ENCODE measurements at regions not wholly inside any gene's neighbourhood (a gene's known extent, or its start where the extent isn't known, plus 50 kb on each side); places are given as distances from the start of the nearest gene placed in this dataset.

DNA sequence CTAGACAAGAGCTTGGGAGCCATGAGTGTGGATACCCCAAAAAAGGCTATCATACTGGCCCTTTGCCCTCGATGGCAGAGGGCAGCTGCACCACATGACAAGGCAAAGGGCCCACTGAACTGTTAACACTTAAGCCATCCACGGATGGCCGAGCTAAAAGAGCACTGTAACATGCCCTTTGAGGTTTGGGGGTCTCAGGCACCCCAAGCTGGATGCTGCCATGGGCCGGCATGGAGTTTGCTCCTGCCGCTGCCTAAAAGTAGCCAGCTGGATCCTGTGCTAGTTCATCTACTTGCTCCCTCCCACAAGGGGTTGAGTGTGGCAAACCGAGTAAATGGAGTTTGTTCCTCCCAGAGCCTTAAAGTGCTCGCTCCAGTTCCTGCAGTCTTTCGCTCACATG lies 383.2 kb upstream of the LRRC4C start:
- CTCF ChIA-PET = no interaction called here
- no peaks in the 10 kb centered on the region for H3K9me3 ChIP-seq (replicated peaks; ENCODE audit: control insufficient read depth, insufficient read depth, low read length)
- no peaks in the 10 kb centered on the region for H3K36me3 ChIP-seq (ENCODE audit: control insufficient read depth in 2 of 2, extremely low read depth in 1 of 2, insufficient read depth in 2 of 2, low read length in 2 of 2)
- H3K4me3 ChIP-seq (replicated peaks in 1 of 3; ENCODE audit: insufficient read depth in 1 of 3, low read depth in 1 of 3, low read length in 3 of 3) = no peak overlapping the region
- DNase-seq (ENCODE audit: low read depth, low spot score) (no peak), FAIRE-seq (no peak)
- H3K27me3 ChIP-seq (ENCODE audit: control insufficient read depth in 2 of 2, insufficient read depth in 2 of 2, low read length in 2 of 2) = no peaks in the 10 kb centered on the region
- H3K4me2 ChIP-seq (ENCODE audit: insufficient read depth, low read length) = no peak overlapping the region
- no peak overlapping the region for H2AFZ ChIP-seq (ENCODE audit: low read depth, low read length)
- TF ChIP-seq MYC (IDR thresholded peaks at IDR 0.05; ENCODE audit: low read depth, low read length) (no peak), CTCF (IDR thresholded peaks at IDR 0.05; ENCODE audit: extremely low read depth in 1 of 2, insufficient read depth in 1 of 2, low read depth in 1 of 2, low read length in 2 of 2) (no peak), POLR2AphosphoS5 (IDR thresholded peaks at IDR 0.05; ENCODE audit: insufficient read depth, low read depth, low read length) (no peak), FOS (IDR thresholded peaks at IDR 0.05; ENCODE audit: borderline replicate concordance, insufficient read depth, low read length) (no peak), EZH2 (IDR thresholded peaks at IDR 0.05; ENCODE audit: borderline replicate concordance, low read depth, low read length, severe bottlenecking) (no peak)
- H3K27ac ChIP-seq (ENCODE audit: insufficient read depth, low read depth, low read length) = no peak overlapping the region
- no peaks in the 10 kb centered on the region for H3K4me1 ChIP-seq (ENCODE audit: control insufficient read depth, extremely low read depth, insufficient read depth, low read length)
- intact Hi-C loops (cut with micrococcal nuclease) (no loop called here), dilution Hi-C loops (cut with MboI; ENCODE audit: extremely low pct_ligation_motif_present, low sequenced_read_pairs) (no loop called here)
- POLR2A ChIA-PET = no interaction called here
- H3K9ac ChIP-seq (replicated peaks; ENCODE audit: extremely low read depth, insufficient read depth, low read length) = no peak overlapping the region
- no peaks in the 10 kb centered on the region for H4K20me1 ChIP-seq (replicated peaks; ENCODE audit: control insufficient read depth, extremely low read depth, insufficient read depth, low read length)
- no TSS peak for BruUV-seq (replicated peaks)
- no peaks in the 10 kb centered on the region for H3K9me1 ChIP-seq (replicated peaks; ENCODE audit: control insufficient read depth, extremely low read depth, insufficient read depth, low read length)
- H3K79me2 ChIP-seq (ENCODE audit: control insufficient read depth, insufficient read depth, low read length) = no peaks in the 10 kb centered on the region

DNA sequence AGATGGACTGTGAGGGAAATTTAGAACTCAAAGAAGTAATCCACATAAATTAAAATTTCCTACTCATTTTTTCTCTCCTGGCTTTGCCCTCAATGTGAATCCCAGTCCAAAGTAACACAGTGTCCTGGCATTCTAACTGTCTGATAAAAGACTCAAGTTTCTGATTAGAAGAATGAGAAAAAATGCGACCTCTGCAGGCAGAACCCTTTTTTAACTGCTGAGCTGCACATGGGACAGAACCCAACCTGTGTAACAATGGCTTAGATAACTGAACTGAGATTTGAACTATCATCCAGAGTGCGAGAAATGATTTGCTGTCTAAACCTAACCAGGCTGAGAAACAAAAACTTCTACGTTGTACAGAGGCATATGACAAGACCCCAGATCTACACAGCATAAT lies 385.6 kb upstream of the LRRC4C start:
- FAIRE-seq (no peak), DNase-seq (ENCODE audit: low read depth, low spot score) (no peak)
- TF ChIP-seq, protein P1, sequence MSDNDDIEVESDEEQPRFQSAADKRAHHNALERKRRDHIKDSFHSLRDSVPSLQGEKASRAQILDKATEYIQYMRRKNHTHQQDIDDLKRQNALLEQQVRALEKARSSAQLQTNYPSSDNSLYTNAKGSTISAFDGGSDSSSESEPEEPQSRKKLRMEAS (IDR thresholded peaks at IDR 0.05; ENCODE audit: insufficient read depth, insufficient read length) = no peak
- H3K9me1 ChIP-seq (replicated peaks; ENCODE audit: control insufficient read depth, extremely low read depth, insufficient read depth, low read length) = no peaks in the 10 kb centered on the region
- H3K27me3 ChIP-seq (ENCODE audit: control insufficient read depth in 2 of 2, insufficient read depth in 2 of 2, low read length in 2 of 2) = no peaks in the 10 kb centered on the region
- no peak overlapping the region for H3K4me3 ChIP-seq (replicated peaks in 1 of 3; ENCODE audit: insufficient read depth in 1 of 3, low read depth in 1 of 3, low read length in 3 of 3)
- dilution Hi-C loops (cut with MboI; ENCODE audit: extremely low pct_ligation_motif_present, low sequenced_read_pairs) (no loop called here), intact Hi-C loops (cut with micrococcal nuclease) (no loop called here)
- H3K27ac ChIP-seq (ENCODE audit: insufficient read depth, low read depth, low read length) = no peak overlapping the region
- H3K36me3 ChIP-seq (ENCODE audit: control insufficient read depth in 2 of 2, extremely low read depth in 1 of 2, insufficient read depth in 2 of 2, low read length in 2 of 2) = no peaks in the 10 kb centered on the region
- BruUV-seq (replicated peaks) = no TSS peak
- no peak overlapping the region for H3K9ac ChIP-seq (replicated peaks; ENCODE audit: extremely low read depth, insufficient read depth, low read length)
- H3K4me1 ChIP-seq (ENCODE audit: control insufficient read depth, extremely low read depth, insufficient read depth, low read length) = no peaks in the 10 kb centered on the region
- ChIA-PET POLR2A (no interaction called here), CTCF (no interaction called here)
- no peaks in the 10 kb centered on the region for H3K79me2 ChIP-seq (ENCODE audit: control insufficient read depth, insufficient read depth, low read length)
- no peak overlapping the region for H2AFZ ChIP-seq (ENCODE audit: low read depth, low read length)
- H4K20me1 ChIP-seq (replicated peaks; ENCODE audit: control insufficient read depth, extremely low read depth, insufficient read depth, low read length) = no peaks in the 10 kb centered on the region
- no peaks in the 10 kb centered on the region for H3K9me3 ChIP-seq (replicated peaks; ENCODE audit: control insufficient read depth, insufficient read depth, low read length)
- H3K4me2 ChIP-seq (ENCODE audit: insufficient read depth, low read length) = no peak overlapping the region

All from endothelial cell of umbilical vein (primary cell).